Spleen (tissue), 7 donors: ENCODE measurements at regions not wholly inside any gene's neighbourhood (a gene's known extent, or its start where the extent isn't known, plus 50 kb on each side); places are given as distances from the start of the nearest gene placed in this dataset.

ENCODE experiments used
- CTCF ChIP-seq, 11 experiments: fragments of 200-600 bp in 7 of 11; fragments of 450-650 bp in 4 of 11; sonication (generic) in 4 of 11; IDR thresholded peaks in 8 of 11; conservative IDR thresholded peaks in 3 of 11; 1 replicate in 7 of 11; 2 replicates in 4 of 11; pipeline versions ENCODE4 v1.4.0 to v1.8.0; 2016 to 2021; ENCODE audit warnings: antibody characterized with exemption in 11 of 11, inconsistent platforms in 4 of 11, mild to moderate bottlenecking in 1 of 11
- POLR2A ChIP-seq, 3 donors: fragments of 450-650 bp; IDR thresholded peaks; one replicate each; pipeline ENCODE4 v1.5.1; 2017; ENCODE audit warnings: antibody characterized with exemption in 3 of 3, mild to moderate bottlenecking in 1 of 3
- POLR2AphosphoS5 ChIP-seq, 3 donors: sonication (generic); formaldehyde crosslinking; IDR thresholded peaks; one replicate each; pipeline ENCODE4 v1.5.1; 2017; ENCODE audit warnings: antibody characterized with exemption in 3 of 3
- donor health status: DM: no; HTN: no; CAD: no; lungs with moderate emphysema.
- donor health status: DM: no; HTN: no; CAD: no.
- donor health status: DM: no; HTN: no; CAD: no.

- TF ChIP-seq POLR2A (IDR thresholded peaks at IDR 0.05): no peak
- TF ChIP-seq CTCF (IDR thresholded peaks at IDR 0.05 in 8 of 11, conservative IDR thresholded peaks at IDR 0.05 in 3 of 11): no peak
- no peak for TF ChIP-seq POLR2AphosphoS5 (IDR thresholded peaks at IDR 0.05)
Measured at GRCh38 chr16:29124828-29125227, 140.0 kb downstream of the LAT start.
